Fibroblast of lung (primary cell): ENCODE measurements at regions not wholly inside any gene's neighbourhood (a gene's known extent, or its start where the extent isn't known, plus 50 kb on each side); places are given as distances from the start of the nearest gene placed in this dataset.

Experiments
- CTCF ChIP-seq, 2 donors: IDR thresholded peaks in 1 of 2; conservative IDR thresholded peaks in 1 of 2; 1 replicate in 1 of 2; 2 replicates in 1 of 2; pipeline ENCODE4 v1.5.1; 2011 to 2012; ENCODE audit warnings: low read length in 2 of 2, control low read depth in 1 of 2, inconsistent platforms in 1 of 2, low read depth in 1 of 2, mild to moderate bottlenecking in 1 of 2
- EZH2 ChIP-seq: IDR thresholded peaks from 2 replicates; pipeline ENCODE4 v1.5.1; 2012; ENCODE audit warnings: low read length, control low read depth, mild to moderate bottlenecking; ENCODE audit errors: missing control alignments

DNA sequence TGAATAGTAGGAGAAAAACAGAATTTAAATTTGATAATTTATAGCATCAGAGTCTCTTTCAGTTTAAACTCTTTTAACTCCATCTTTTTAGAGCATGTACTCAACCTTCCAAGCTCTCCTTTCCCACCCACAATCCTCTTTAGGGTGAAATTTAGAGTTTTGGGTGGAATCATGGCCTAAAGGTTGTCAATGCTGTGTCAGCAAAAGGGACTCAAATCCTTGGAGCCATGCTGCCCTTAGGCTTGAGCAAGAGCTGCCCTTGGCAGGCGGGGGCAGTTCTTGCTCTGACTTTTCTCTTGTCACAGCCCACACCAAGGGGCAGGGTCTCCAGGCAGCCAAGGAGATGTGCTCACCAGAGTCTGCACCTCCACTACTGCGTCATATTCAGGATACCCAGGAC is 102.4 kb downstream of the MTX3 start:
- no peak for TF ChIP-seq CTCF (conservative IDR thresholded peaks at IDR 0.05 in 1 of 2, IDR thresholded peaks at IDR 0.05 in 1 of 2; ENCODE audit: low read depth in 1 of 2, low read length in 2 of 2)
- no peak for TF ChIP-seq EZH2
